Ascending aorta (tissue), 2 donors: ENCODE measurements at regions not wholly inside any gene's neighbourhood (a gene's known extent, or its start where the extent isn't known, plus 50 kb on each side); places are given as distances from the start of the nearest gene placed in this dataset.

Experiments used
- DNase-seq, 2 donors: peaks; one replicate each; pipeline ENCODE4 v3.0.0-alpha.2; 2019; ENCODE audit warnings: low spot score in 2 of 2
- H3K27ac ChIP-seq, 2 donors: fragments of 200-600 bp; sonication (generic); one replicate each; pipeline ENCODE4 v1.5.1; 2016 to 2017; ENCODE audit warnings: mild to moderate bottlenecking in 1 of 2
- H3K27me3 ChIP-seq: fragments of 200-600 bp; sonication (generic); one replicate; pipeline ENCODE4 v1.5.1; 2017
- H3K36me3 ChIP-seq, 2 donors: fragments of 200-600 bp; sonication (generic); one replicate each; pipeline ENCODE4 v1.5.1; 2016
- H3K4me1 ChIP-seq, 2 donors: fragments of 200-600 bp; sonication (generic); one replicate each; pipeline ENCODE4 v1.5.1; 2016 to 2017; ENCODE audit warnings: mild to moderate bottlenecking in 1 of 2
- H3K4me3 ChIP-seq, 2 donors: fragments of 200-600 bp; sonication (generic); one replicate each; pipeline ENCODE4 v1.5.1; 2016 to 2017; ENCODE audit warnings: mild to moderate bottlenecking in 1 of 2
- H3K9me3 ChIP-seq, 2 donors: fragments of 200-600 bp; sonication (generic); one replicate each; pipeline ENCODE4 v1.5.1; 2016
- intact Hi-C: fragments of 100-400 bp; cut with DNase I; formaldehyde crosslinking; loops from one replicate; pipeline ENCODE4 v1.15.1; 2023
- TF ChIP-seq, protein P1 (sequence below), 3 experiments: fragments of 200-600 bp in 2 of 3; fragments of 450-650 bp in 1 of 3; sonication (generic) in 2 of 3; IDR thresholded peaks; one replicate each; pipeline ENCODE4 v1.5.1; 2016 to 2019; ENCODE audit warnings: antibody characterized with exemption in 3 of 3, mild to moderate bottlenecking in 1 of 3, moderate library complexity in 1 of 3

DNA sequence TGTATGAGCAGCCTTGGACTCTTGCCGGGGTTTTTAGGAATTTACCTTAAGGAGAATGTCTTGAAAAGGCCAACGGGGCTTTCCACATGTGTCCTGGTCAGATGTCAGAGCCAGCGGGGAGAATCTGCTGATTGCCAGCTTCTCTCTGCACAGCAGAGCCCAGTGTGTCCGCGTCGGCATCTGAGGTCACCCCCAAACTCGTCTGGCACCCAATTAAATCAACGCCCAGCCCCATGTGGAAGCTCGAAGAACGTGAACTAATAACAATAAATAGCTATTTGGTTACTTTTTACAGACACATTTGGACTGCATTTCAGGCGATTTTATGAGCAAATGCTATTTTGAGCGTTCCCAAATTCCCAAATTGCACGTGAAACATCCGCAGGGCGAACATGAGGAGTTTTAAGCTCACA, 303.5 kb downstream of the FOXL1 start:
- no peak for DNase-seq
- no peaks in the 10 kb centered on the region for H3K36me3 ChIP-seq
- no peak overlapping the region for H3K4me3 ChIP-seq
- intact Hi-C loops = no loop called here
- TF ChIP-seq, protein P1, sequence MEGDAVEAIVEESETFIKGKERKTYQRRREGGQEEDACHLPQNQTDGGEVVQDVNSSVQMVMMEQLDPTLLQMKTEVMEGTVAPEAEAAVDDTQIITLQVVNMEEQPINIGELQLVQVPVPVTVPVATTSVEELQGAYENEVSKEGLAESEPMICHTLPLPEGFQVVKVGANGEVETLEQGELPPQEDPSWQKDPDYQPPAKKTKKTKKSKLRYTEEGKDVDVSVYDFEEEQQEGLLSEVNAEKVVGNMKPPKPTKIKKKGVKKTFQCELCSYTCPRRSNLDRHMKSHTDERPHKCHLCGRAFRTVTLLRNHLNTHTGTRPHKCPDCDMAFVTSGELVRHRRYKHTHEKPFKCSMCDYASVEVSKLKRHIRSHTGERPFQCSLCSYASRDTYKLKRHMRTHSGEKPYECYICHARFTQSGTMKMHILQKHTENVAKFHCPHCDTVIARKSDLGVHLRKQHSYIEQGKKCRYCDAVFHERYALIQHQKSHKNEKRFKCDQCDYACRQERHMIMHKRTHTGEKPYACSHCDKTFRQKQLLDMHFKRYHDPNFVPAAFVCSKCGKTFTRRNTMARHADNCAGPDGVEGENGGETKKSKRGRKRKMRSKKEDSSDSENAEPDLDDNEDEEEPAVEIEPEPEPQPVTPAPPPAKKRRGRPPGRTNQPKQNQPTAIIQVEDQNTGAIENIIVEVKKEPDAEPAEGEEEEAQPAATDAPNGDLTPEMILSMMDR (IDR thresholded peaks at IDR 0.05) = no peak
- peaks cover 0 to 4% of the 10 kb centered on the region in 2 donors for H3K4me1 ChIP-seq
- no peaks in the 10 kb centered on the region for H3K9me3 ChIP-seq
- no peak overlapping the region for H3K27ac ChIP-seq
- H3K27me3 ChIP-seq = no peaks in the 10 kb centered on the region

DNA sequence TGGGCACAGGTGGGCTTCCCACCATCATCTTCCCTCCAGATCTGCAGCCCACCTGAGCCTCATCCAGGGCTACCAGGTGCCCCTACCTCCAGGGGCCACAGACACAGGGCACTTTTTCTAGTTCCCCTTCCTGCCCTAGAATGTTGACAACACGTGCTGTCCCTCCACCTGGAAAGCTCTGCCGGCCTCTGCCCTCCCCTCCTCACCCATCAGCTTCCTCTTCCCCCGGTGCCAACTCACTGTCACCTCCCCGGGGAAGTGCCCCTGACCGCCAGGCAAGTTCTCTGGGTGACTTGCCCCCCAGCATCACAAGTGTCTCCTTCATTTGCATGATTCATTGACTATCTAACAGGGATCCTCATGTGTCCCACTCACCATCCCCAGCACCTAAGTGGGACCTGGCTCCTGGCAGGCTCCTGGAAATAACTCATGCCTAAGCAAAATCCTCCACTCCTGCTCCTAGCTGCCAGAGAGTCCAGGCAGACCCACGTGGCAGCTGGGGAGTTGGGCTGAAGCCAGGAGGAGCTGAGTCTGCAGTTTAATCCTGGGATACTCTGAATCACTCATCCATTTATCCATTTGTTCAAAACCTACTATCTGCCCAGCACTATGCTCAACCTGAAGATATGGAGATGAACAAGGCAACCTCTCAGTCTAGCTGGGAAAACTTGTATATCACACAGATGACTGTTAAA, 304.4 kb downstream of the FOXL1 start:
- TF ChIP-seq, protein P1 (IDR thresholded peaks at IDR 0.05) = no peak
- Histone ChIP-seq H3K4me1 (peaks cover 0 to 4% of the 10 kb centered on the region in 2 donors), H3K27ac (no peak overlapping the region), H3K4me3 (no peak overlapping the region), H3K27me3 (no peaks in the 10 kb centered on the region), H3K9me3 (no peaks in the 10 kb centered on the region), H3K36me3 (no peaks in the 10 kb centered on the region)
- DNase-seq = peak in 1 of 2 donors; percentile 71
- intact Hi-C loops = no loop called here

DNA sequence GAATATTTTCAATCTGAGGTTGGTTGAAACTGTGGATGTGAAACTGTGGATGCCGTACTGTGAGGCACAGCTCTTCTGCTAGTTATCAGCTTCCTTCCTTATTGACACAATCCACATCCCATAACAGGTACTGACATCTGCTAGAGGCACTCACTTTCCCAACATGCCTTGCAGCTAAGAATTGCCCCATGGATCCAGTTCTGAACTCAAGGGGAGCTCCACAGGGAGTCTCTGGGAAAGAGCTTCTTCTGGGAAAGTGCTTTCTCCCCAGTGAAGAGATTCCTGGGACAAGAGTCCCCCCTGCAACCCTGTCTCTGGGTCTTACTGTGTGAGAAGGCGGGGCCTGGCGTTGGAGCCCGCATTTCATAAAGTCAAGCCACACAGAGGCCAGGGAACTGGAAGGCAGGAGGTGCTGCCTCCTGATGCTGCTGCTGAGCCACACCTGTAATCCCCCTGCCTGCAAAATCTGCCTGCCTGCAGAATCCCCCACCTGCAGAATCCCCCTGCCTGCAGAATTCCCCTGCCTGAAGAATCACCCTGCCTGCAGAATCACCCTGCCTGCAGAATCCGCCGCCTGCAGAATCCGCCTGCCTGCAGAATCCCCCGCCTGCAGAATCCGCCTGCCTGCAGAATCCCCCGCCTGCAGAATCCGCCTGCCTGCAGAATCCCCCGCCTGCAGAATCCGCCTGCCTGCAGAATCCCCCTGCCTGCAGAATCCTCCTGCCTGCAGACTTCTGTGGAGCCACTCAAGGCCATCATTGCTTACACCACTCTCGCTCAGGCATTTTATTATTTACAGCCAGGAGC, 305.4 kb downstream of the FOXL1 start:
- TF ChIP-seq, protein P1 (IDR thresholded peaks at IDR 0.05) = no peak
- Histone ChIP-seq H3K36me3 (no peaks in the 10 kb centered on the region), H3K27me3 (no peaks in the 10 kb centered on the region), H3K4me1 (peaks cover 0 to 4% of the 10 kb centered on the region in 2 donors), H3K9me3 (no peaks in the 10 kb centered on the region), H3K4me3 (no peak overlapping the region), H3K27ac (no peak overlapping the region)
- intact Hi-C loops = no loop called here
- DNase-seq = no peak

DNA sequence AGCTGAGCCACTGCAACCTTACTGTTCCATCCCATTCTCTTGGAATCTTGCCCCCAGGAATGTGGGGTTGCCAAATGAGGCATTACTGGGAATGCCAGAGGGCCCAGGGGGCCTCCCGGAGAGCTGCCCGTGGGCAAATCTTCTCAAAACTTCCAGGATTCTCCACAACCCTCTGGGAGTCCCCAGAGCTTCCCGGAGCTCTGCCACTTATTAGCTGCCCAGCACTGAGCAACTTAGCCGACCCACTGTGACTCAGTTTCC, 306.0 kb downstream of the FOXL1 start:
- intact Hi-C loops = no loop called here
- H3K9me3 ChIP-seq = no peaks in the 10 kb centered on the region

DNA sequence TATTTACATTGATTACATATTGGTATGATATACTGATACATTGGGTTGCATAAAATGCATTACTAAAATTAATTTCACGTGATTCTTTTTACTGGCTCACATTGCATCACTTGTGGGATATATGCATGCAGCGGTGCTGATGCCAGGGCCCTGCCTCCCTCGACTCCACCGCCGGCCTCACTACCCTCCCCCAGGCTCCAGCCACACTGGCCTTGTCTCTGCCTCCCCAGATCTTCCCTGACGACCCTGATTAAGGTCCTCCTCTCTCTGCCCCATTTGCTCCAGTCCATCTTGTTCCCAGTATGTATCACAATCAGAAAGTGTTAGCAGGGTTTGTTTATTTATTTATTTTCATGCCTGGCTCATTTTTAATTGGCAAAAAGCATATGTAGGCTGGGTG, 306.8 kb downstream of the FOXL1 start:
- Histone ChIP-seq H3K9me3 (no peaks in the 10 kb centered on the region), H3K27me3 (no peaks in the 10 kb centered on the region), H3K36me3 (no peaks in the 10 kb centered on the region), H3K4me3 (no peak overlapping the region), H3K27ac (no peak overlapping the region), H3K4me1 (peaks cover 0 to 4% of the 10 kb centered on the region in 2 donors)
- TF ChIP-seq, protein P1 (IDR thresholded peaks at IDR 0.05) = no peak
- intact Hi-C loops = no loop called here
- no peak for DNase-seq

More for the DNA sequence above, 306.0 kb downstream of the FOXL1 start:
- TF ChIP-seq, protein P1 (IDR thresholded peaks at IDR 0.05) = no peak
- Histone ChIP-seq H3K4me1 (peaks cover 0 to 4% of the 10 kb centered on the region in 2 donors), H3K27me3 (no peaks in the 10 kb centered on the region), H3K36me3 (no peaks in the 10 kb centered on the region), H3K4me3 (no peak overlapping the region), H3K27ac (no peak overlapping the region)
- DNase-seq = no peak
